Keratinocyte (primary cell): ENCODE measurements at regions not wholly inside any gene's neighbourhood (a gene's known extent, or its start where the extent isn't known, plus 50 kb on each side); places are given as distances from the start of the nearest gene placed in this dataset.

Experiments used
- DNase-seq: peaks from one replicate; pipeline ENCODE4 v3.0.0-alpha.2; 2011; ENCODE audit warnings: low read depth, missing footprints, low spot score
- FAIRE-seq: peaks from 2 replicates; lab custom pipeline; 2011; peaks lifted over from hg19 to GRCh38; lab: Jason Lieb, UNC
- H2AFZ ChIP-seq: 2 replicates; pipeline ENCODE4 v1.6.0; 2012; ENCODE audit warnings: low read length, control low read depth, inconsistent platforms; ENCODE audit not compliant: control insufficient read depth
- H3K27ac ChIP-seq: 2 replicates; pipeline ENCODE4 v1.5.1; 2011; ENCODE audit warnings: low read length; ENCODE audit not compliant: control insufficient read depth, insufficient read depth
- H3K27me3 ChIP-seq: 3 replicates; pipeline ENCODE4 v1.6.0; 2011; ENCODE audit warnings: low read length; ENCODE audit not compliant: control insufficient read depth, insufficient read depth; ENCODE audit errors: extremely low read depth
- H3K36me3 ChIP-seq, 2 experiments: 2 replicates in 1 of 2; 3 replicates in 1 of 2; pipeline ENCODE4 v1.5.1; 2011; ENCODE audit warnings: low read length in 2 of 2, mild to moderate bottlenecking in 1 of 2; ENCODE audit not compliant: control insufficient read depth in 2 of 2, insufficient read depth in 2 of 2; ENCODE audit errors: extremely low read depth in 1 of 2
- H3K4me1 ChIP-seq: 3 replicates; pipeline ENCODE4 v1.5.1; 2011; ENCODE audit warnings: low read length; ENCODE audit not compliant: control insufficient read depth, insufficient read depth; ENCODE audit errors: extremely low read depth
- H3K4me2 ChIP-seq: 3 replicates; pipeline ENCODE4 v1.6.0; 2011; ENCODE audit warnings: low read depth, low read length; ENCODE audit not compliant: control insufficient read depth, insufficient read depth; ENCODE audit errors: extremely low read depth
- H3K4me3 ChIP-seq, 3 experiments: fragments of 200-600 bp in 1 of 3; sonication (generic) in 1 of 3; 2 replicates in 2 of 3; 3 replicates in 1 of 3; pipeline ENCODE4 v1.5.1; 2011 to 2016; ENCODE audit warnings: low read length in 3 of 3, mild to moderate bottlenecking in 3 of 3, control low read depth in 2 of 3, inconsistent platforms in 1 of 3, low read depth in 1 of 3, mixed read lengths in 1 of 3, mixed run types in 1 of 3, moderate library complexity in 1 of 3; ENCODE audit not compliant: control insufficient read depth in 2 of 3, insufficient read depth in 2 of 3; ENCODE audit errors: extremely low read depth in 1 of 3
- H3K79me2 ChIP-seq: 2 replicates; pipeline ENCODE4 v1.6.0; 2012; ENCODE audit warnings: low read length; ENCODE audit not compliant: control insufficient read depth, insufficient read depth
- H3K9ac ChIP-seq: 3 replicates; pipeline ENCODE4 v1.6.0; 2011; ENCODE audit warnings: low read length; ENCODE audit not compliant: control insufficient read depth, insufficient read depth; ENCODE audit errors: extremely low read depth
- H3K9me1 ChIP-seq: 3 replicates; pipeline ENCODE4 v1.6.0; 2011; ENCODE audit warnings: low read length; ENCODE audit not compliant: control insufficient read depth, insufficient read depth; ENCODE audit errors: extremely low read depth
- H3K9me3 ChIP-seq: 2 replicates; pipeline ENCODE4 v1.5.1; 2012; ENCODE audit warnings: low read depth, low read length; ENCODE audit not compliant: control insufficient read depth
- H4K20me1 ChIP-seq: 3 replicates; pipeline ENCODE4 v1.6.0; 2011; ENCODE audit warnings: low read length; ENCODE audit not compliant: control insufficient read depth, insufficient read depth; ENCODE audit errors: extremely low read depth
- CTCF ChIP-seq, 3 experiments: IDR thresholded peaks in 1 of 3; conservative IDR thresholded peaks in 1 of 3; optimal IDR thresholded peaks in 1 of 3; 2 replicates in 2 of 3; 3 replicates in 1 of 3; pipeline versions ENCODE3 to v1.5.1; 2011; ENCODE audit warnings: low read length in 3 of 3, mild to moderate bottlenecking in 3 of 3, moderate library complexity in 2 of 3, control low read depth in 1 of 3, inconsistent platforms in 1 of 3; ENCODE audit not compliant: insufficient read depth in 2 of 3; ENCODE audit errors: extremely low read depth in 1 of 3
- EZH2 ChIP-seq: IDR thresholded peaks from one replicate; pipeline ENCODE4 v1.6.1; 2012; ENCODE audit warnings: inconsistent platforms, mild to moderate bottlenecking, low read length, moderate library complexity
- dilution Hi-C: fragments of 300-500 bp; cut with MboI; formaldehyde crosslinking; loops from one replicate; pipeline ENCODE4 v1.7.0; 2020; ENCODE audit warnings: low sequenced_read_pairs; ENCODE audit not compliant: extremely low pct_ligation_motif_present

- TF ChIP-seq CTCF (optimal IDR thresholded peaks at IDR 0.05 in 1 of 3, IDR thresholded peaks at IDR 0.05 in 1 of 3, conservative IDR thresholded peaks at IDR 0.05 in 1 of 3; ENCODE audit: extremely low read depth in 1 of 3, insufficient read depth in 2 of 3, low read length in 3 of 3) (no peak), EZH2 (no peak)
- Histone ChIP-seq H3K36me3 (no peaks in the 10 kb centered on the region), H2AFZ (no peak overlapping the region), H4K20me1 (no peaks in the 10 kb centered on the region), H3K9me3 (no peaks in the 10 kb centered on the region), H3K9ac (no peak overlapping the region), H3K4me2 (no peak overlapping the region), H3K9me1 (no peaks in the 10 kb centered on the region), H3K27me3 (peaks cover 4% of the 10 kb centered on the region), H3K27ac (no peak overlapping the region), H3K4me3 (no peak overlapping the region), H3K4me1 (no peaks in the 10 kb centered on the region), H3K79me2 (no peaks in the 10 kb centered on the region)
- no peak for FAIRE-seq
- no peak for DNase-seq
- dilution Hi-C loops: no loop called here
These were observed 124.5 kb downstream of the KCNK1 start for GRCh38 chr1:233738396-233738795.

- Histone ChIP-seq H2AFZ (no peak overlapping the region), H3K4me1 (no peaks in the 10 kb centered on the region), H3K9ac (no peak overlapping the region), H3K36me3 (no peaks in the 10 kb centered on the region), H3K4me2 (no peak overlapping the region), H3K4me3 (no peak overlapping the region), H3K27me3 (peaks cover 2% of the 10 kb centered on the region), H4K20me1 (no peaks in the 10 kb centered on the region), H3K27ac (no peak overlapping the region), H3K9me3 (no peaks in the 10 kb centered on the region), H3K9me1 (no peaks in the 10 kb centered on the region), H3K79me2 (no peaks in the 10 kb centered on the region)
- no peak for DNase-seq
- dilution Hi-C loops: no loop called here
- FAIRE-seq: no peak
- no peak for TF ChIP-seq CTCF (optimal IDR thresholded peaks at IDR 0.05 in 1 of 3, IDR thresholded peaks at IDR 0.05 in 1 of 3, conservative IDR thresholded peaks at IDR 0.05 in 1 of 3; ENCODE audit: extremely low read depth in 1 of 3, insufficient read depth in 2 of 3, low read length in 3 of 3)
These were observed 124.9 kb downstream of the KCNK1 start for GRCh38 chr1:233738850-233739249.
